T-helper 2 cell treated with Interferon-gamma antibody and Interleukin-4, amounts not matched to agents 100 ng/mL and 5 ng/mL, for 36 hours (primary cell): ENCODE measurements at regions not wholly inside any gene's neighbourhood (a gene's known extent, or its start where the extent isn't known, plus 50 kb on each side); places are given as distances from the start of the nearest gene placed in this dataset.

ENCODE experiments used
- intact Hi-C: fragments of 100-400 bp; cut with micrococcal nuclease; formaldehyde crosslinking; loops from one replicate; pipeline ENCODE4 v1.15.1; 2023

- intact Hi-C loops, result no loop called here
These were observed 63.0 kb downstream of the C5orf15 start for GRCh38 chr5:133905424-133905823.

- intact Hi-C loops, result no loop called here
These were observed 63.8 kb downstream of the C5orf15 start for GRCh38 chr5:133904641-133905040.

GRCh38 chr5:133902511-133903118 is 65.8 kb downstream of the C5orf15 start:
- intact Hi-C loops, result no loop called here

- intact Hi-C loops, result no loop called here
These were observed 67.7 kb downstream of the C5orf15 start for GRCh38 chr5:133900534-133901270.

GRCh38 chr5:133899506-133899905 is 68.9 kb downstream of the C5orf15 start:
- intact Hi-C loops, result no loop called here

GRCh38 chr5:133898440-133898839 is 70.0 kb downstream of the C5orf15 start:
- intact Hi-C loops, result no loop called here

GRCh38 chr5:133897431-133897830 is 71.0 kb downstream of the C5orf15 start:
- intact Hi-C loops, result no loop called here

GRCh38 chr5:133896873-133897272 is 71.6 kb downstream of the C5orf15 start:
- intact Hi-C loops, result no loop called here

GRCh38 chr5:133895979-133896845 is 72.2 kb downstream of the C5orf15 start:
- intact Hi-C loops, result no loop called here

GRCh38 chr5:133894143-133894542 is 74.3 kb downstream of the C5orf15 start:
- intact Hi-C loops, result no loop called here

- intact Hi-C loops, result no loop called here
These were observed 75.7 kb downstream of the C5orf15 start for GRCh38 chr5:133892774-133893173.

- intact Hi-C loops, result no loop called here
These were observed 76.1 kb downstream of the C5orf15 start for GRCh38 chr5:133892306-133892705.

GRCh38 chr5:133891390-133891789 is 77.0 kb downstream of the C5orf15 start:
- intact Hi-C loops, result no loop called here

- intact Hi-C loops, result no loop called here
These were observed 77.6 kb downstream of the C5orf15 start for GRCh38 chr5:133890776-133891280.

GRCh38 chr5:133890314-133890713 is 78.1 kb downstream of the C5orf15 start:
- intact Hi-C loops, result no loop called here

- intact Hi-C loops, result no loop called here
These were observed 79.0 kb downstream of the C5orf15 start for GRCh38 chr5:133889271-133889905.

- intact Hi-C loops, result no loop called here
These were observed 79.8 kb downstream of the C5orf15 start for GRCh38 chr5:133888625-133888991.

- intact Hi-C loops, result no loop called here
These were observed 82.9 kb downstream of the C5orf15 start for GRCh38 chr5:133885566-133885965.

GRCh38 chr5:133884569-133885311 is 83.7 kb downstream of the C5orf15 start:
- intact Hi-C loops, result no loop called here

GRCh38 chr5:133883916-133884315 is 84.5 kb downstream of the C5orf15 start:
- intact Hi-C loops, result no loop called here

- intact Hi-C loops, result no loop called here
These were observed 85.6 kb downstream of the C5orf15 start for GRCh38 chr5:133882846-133883245.
